ENCODE measurements at regions not wholly inside any gene's neighbourhood (a gene's known extent, or its start where the extent isn't known, plus 50 kb on each side); places are given as distances from the start of the nearest gene placed in this dataset.

DNA sequence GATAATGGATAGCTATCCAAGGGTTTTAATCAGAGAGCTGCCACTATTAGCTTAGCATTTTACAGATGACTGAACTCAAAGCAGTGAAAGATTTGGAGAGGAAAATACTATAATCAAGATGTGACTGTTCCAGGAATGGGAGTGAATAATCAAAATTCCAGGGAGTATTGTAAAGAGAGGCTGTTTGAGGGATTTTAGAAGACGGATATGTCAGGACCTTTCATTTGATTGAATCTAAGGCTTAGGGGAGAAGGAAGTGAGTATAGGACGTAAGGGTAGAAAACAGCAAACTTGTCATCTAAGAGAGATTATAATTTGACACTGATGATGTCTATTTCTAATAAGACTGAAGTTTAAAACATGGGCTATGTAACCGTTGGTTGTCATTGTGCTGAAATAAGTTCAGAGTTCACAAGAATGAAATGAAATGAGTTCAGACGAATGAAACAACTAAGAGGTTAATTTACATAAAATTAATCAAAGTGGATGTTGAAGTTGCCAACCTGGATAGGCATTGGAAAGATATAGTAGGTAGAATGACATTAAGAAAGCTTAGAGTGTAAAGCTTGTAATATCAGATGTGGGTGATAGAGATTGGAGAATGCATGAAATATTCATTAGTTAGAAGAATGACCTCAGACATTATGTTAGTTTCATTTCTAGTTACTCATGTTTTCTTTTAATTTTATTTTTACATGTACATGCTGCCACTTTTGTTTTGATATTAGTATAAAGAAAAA lies 842.8 kb downstream of the SI start:
- TF ChIP-seq, protein P1, sequence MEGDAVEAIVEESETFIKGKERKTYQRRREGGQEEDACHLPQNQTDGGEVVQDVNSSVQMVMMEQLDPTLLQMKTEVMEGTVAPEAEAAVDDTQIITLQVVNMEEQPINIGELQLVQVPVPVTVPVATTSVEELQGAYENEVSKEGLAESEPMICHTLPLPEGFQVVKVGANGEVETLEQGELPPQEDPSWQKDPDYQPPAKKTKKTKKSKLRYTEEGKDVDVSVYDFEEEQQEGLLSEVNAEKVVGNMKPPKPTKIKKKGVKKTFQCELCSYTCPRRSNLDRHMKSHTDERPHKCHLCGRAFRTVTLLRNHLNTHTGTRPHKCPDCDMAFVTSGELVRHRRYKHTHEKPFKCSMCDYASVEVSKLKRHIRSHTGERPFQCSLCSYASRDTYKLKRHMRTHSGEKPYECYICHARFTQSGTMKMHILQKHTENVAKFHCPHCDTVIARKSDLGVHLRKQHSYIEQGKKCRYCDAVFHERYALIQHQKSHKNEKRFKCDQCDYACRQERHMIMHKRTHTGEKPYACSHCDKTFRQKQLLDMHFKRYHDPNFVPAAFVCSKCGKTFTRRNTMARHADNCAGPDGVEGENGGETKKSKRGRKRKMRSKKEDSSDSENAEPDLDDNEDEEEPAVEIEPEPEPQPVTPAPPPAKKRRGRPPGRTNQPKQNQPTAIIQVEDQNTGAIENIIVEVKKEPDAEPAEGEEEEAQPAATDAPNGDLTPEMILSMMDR (IDR thresholded peaks at IDR 0.05; ENCODE audit: low read length) = no peak
- no peak for TF ChIP-seq EZH2 (IDR thresholded peaks at IDR 0.05; ENCODE audit: borderline replicate concordance, low read length)
